H1 (cell line): ENCODE measurements at regions not wholly inside any gene's neighbourhood (a gene's known extent, or its start where the extent isn't known, plus 50 kb on each side); places are given as distances from the start of the nearest gene placed in this dataset.
A peak's percentile ranks its signal among the peaks of the same experiment; 100 is the strongest.

Experiments
- CTCF ChIA-PET: fragments of 300-600 bp; sonication (Branson Sonifier 250); formaldehyde crosslinking; loops from one replicate; lab custom pipeline; 2021; ENCODE audit not compliant: partially characterized antibody; lab: Charles Lee
- POLR2A ChIA-PET: fragments of 300-600 bp; sonication (Branson Sonifier 250); formaldehyde crosslinking; loops from one replicate; lab custom pipeline; 2021; ENCODE audit warnings: inconsistent platforms; ENCODE audit not compliant: partially characterized antibody; lab: Charles Lee
- DNase-seq, 2 experiments: peaks; one replicate each; pipeline versions ENCODE4 v3.0.0 to v3.0.0-alpha.2; 2010 to 2022; ENCODE audit warnings: low spot score in 2 of 2, low read depth in 1 of 2, mixed read lengths in 1 of 2
- FAIRE-seq: peaks from 2 replicates; lab custom pipeline; 2011; peaks lifted over from hg19 to GRCh38; lab: Jason Lieb, UNC
- H2AFZ ChIP-seq: 2 replicates; pipeline ENCODE4 v1.8.1; 2012; ENCODE audit warnings: low read length, inconsistent platforms
- H2AK5ac ChIP-seq: 2 replicates; pipeline ENCODE4 v1.6.1; 2013; ENCODE audit warnings: low read depth, low read length
- H2BK120ac ChIP-seq: replicated peaks from 2 replicates; pipeline ENCODE3; 2013; ENCODE audit warnings: low read depth, low read length, inconsistent platforms
- H2BK12ac ChIP-seq: 2 replicates; pipeline ENCODE4 v1.6.1; 2013; ENCODE audit warnings: low read depth, low read length
- H2BK15ac ChIP-seq: 2 replicates; pipeline ENCODE4 v1.6.1; 2013; ENCODE audit warnings: low read length
- H2BK20ac ChIP-seq: 2 replicates; pipeline ENCODE4 v1.6.1; 2013; ENCODE audit warnings: low read length
- H2BK5ac ChIP-seq: 2 replicates; pipeline ENCODE4 v1.6.1; 2013; ENCODE audit warnings: low read depth, low read length
- H3K14ac ChIP-seq: 2 replicates; pipeline ENCODE4 v1.6.1; 2013; ENCODE audit warnings: inconsistent platforms; ENCODE audit not compliant: insufficient read length
- H3K18ac ChIP-seq: 2 replicates; pipeline ENCODE4 v1.6.1; 2013; ENCODE audit warnings: low read length; ENCODE audit errors: extremely low read depth
- H3K23ac ChIP-seq: 2 replicates; pipeline ENCODE4 v1.6.1; 2013; ENCODE audit warnings: inconsistent platforms; ENCODE audit not compliant: insufficient read length
- H3K23me2 ChIP-seq: 2 replicates; pipeline ENCODE4 v1.6.1; 2013; ENCODE audit warnings: low read depth, low read length
- H3K27ac ChIP-seq: 2 replicates; pipeline ENCODE4 v1.6.1; 2011; ENCODE audit warnings: low read depth, low read length, inconsistent platforms
- H3K27me3 ChIP-seq, 4 experiments: replicated peaks in 1 of 4; 1 replicate in 1 of 4; 2 replicates in 3 of 4; pipeline versions ENCODE4 v1.6.1 to v1.8.1; 2011 to 2013; ENCODE audit warnings: low read length in 3 of 4, mild to moderate bottlenecking in 3 of 4, inconsistent platforms in 2 of 4, mixed read lengths in 2 of 4, moderate library complexity in 1 of 4; ENCODE audit not compliant: control insufficient read depth in 3 of 4, insufficient read depth in 3 of 4; ENCODE audit errors: extremely low read depth in 1 of 4
- H3K36me3 ChIP-seq, 4 experiments: 2 replicates each; pipeline versions ENCODE4 v1.6.1 to v1.8.1; 2011 to 2013; ENCODE audit warnings: mild to moderate bottlenecking in 4 of 4, low read length in 3 of 4, moderate library complexity in 2 of 4, control low read depth in 1 of 4, inconsistent platforms in 1 of 4; ENCODE audit not compliant: insufficient read depth in 4 of 4, control insufficient read depth in 2 of 4
- H3K4ac ChIP-seq: replicated peaks from 2 replicates; pipeline ENCODE3; 2013; ENCODE audit warnings: low read length, low read depth, mixed read lengths, inconsistent platforms; ENCODE audit not compliant: insufficient read length
- H3K4me1 ChIP-seq, 4 experiments: replicated peaks in 1 of 4; 1 replicate in 1 of 4; 2 replicates in 3 of 4; pipeline versions ENCODE4 v1.6.1 to v1.8.1; 2011 to 2013; ENCODE audit warnings: low read length in 3 of 4, inconsistent platforms in 2 of 4, mixed read lengths in 1 of 4; ENCODE audit not compliant: insufficient read depth in 4 of 4, control insufficient read depth in 3 of 4
- H3K4me2 ChIP-seq, 2 experiments: 2 replicates each; pipeline versions ENCODE4 v1.6.1 to v1.8.1; 2011 to 2013; ENCODE audit warnings: low read depth in 2 of 2, low read length in 2 of 2, control low read depth in 1 of 2, inconsistent platforms in 1 of 2, mild to moderate bottlenecking in 1 of 2; ENCODE audit not compliant: insufficient read depth in 1 of 2
- H3K4me3 ChIP-seq, 4 experiments: fragments of 200-600, 300-600 bp in 1 of 4; sonication (generic), shearing (Covaris generic), sonication (Bioruptor Twin) in 1 of 4; 2 replicates each; pipeline versions ENCODE4 v1.5.1 to v1.8.1; 2011 to 2016; ENCODE audit warnings: low read length in 4 of 4, low read depth in 3 of 4, control low read depth in 2 of 4, inconsistent platforms in 2 of 4, mild to moderate bottlenecking in 2 of 4, mixed read lengths in 1 of 4, moderate library complexity in 1 of 4; ENCODE audit not compliant: insufficient read depth in 2 of 4; ENCODE audit errors: extremely low read depth in 1 of 4
- H3K56ac ChIP-seq: replicated peaks from 2 replicates; pipeline ENCODE3; 2013; ENCODE audit warnings: low read depth, mild to moderate bottlenecking, mixed read lengths, low read length, inconsistent platforms; ENCODE audit not compliant: insufficient read length
- H3K79me1 ChIP-seq: 2 replicates; pipeline ENCODE4 v1.6.1; 2013; ENCODE audit warnings: low read depth, low read length, control low read depth
- H3K79me2 ChIP-seq, 2 experiments: 2 replicates each; pipeline versions ENCODE4 v1.6.1 to v1.8.1; 2012 to 2013; ENCODE audit warnings: low read length in 2 of 2, mild to moderate bottlenecking in 2 of 2, inconsistent platforms in 1 of 2; ENCODE audit not compliant: insufficient read depth in 2 of 2, control insufficient read depth in 1 of 2
- H3K9ac ChIP-seq, 4 experiments: replicated peaks in 1 of 4; 1 replicate in 1 of 4; 2 replicates in 3 of 4; pipeline versions ENCODE4 v1.6.1 to v1.8.1; 2011 to 2013; ENCODE audit warnings: low read depth in 3 of 4, low read length in 3 of 4, control low read depth in 2 of 4, mild to moderate bottlenecking in 2 of 4, moderate library complexity in 2 of 4, inconsistent platforms in 1 of 4; ENCODE audit errors: extremely low read depth in 1 of 4
- H3K9me3 ChIP-seq, 2 experiments: 2 replicates each; pipeline versions ENCODE4 v1.6.1 to v1.8.1; 2012 to 2013; ENCODE audit warnings: mild to moderate bottlenecking in 2 of 2, moderate library complexity in 2 of 2, control low read depth in 1 of 2, inconsistent platforms in 1 of 2, low read depth in 1 of 2, low read length in 1 of 2, mixed read lengths in 1 of 2; ENCODE audit not compliant: insufficient read depth in 2 of 2
- H4K20me1 ChIP-seq, 2 experiments: replicated peaks in 1 of 2; 2 replicates each; pipeline versions ENCODE3 to v1.8.1; 2011 to 2013; ENCODE audit warnings: inconsistent platforms in 2 of 2, low read length in 2 of 2, mild to moderate bottlenecking in 1 of 2; ENCODE audit not compliant: insufficient read depth in 2 of 2, control insufficient read depth in 1 of 2
- H4K5ac ChIP-seq: 2 replicates; pipeline ENCODE4 v1.6.1; 2013; ENCODE audit warnings: low read length, low read depth, mixed read lengths, inconsistent platforms; ENCODE audit not compliant: insufficient read length
- H4K8ac ChIP-seq: 2 replicates; pipeline ENCODE4 v1.8.0; 2013; ENCODE audit warnings: mild to moderate bottlenecking, moderate library complexity, low read length, inconsistent platforms; ENCODE audit not compliant: insufficient read depth; ENCODE audit errors: extremely low read depth
- H4K91ac ChIP-seq: replicated peaks from 2 replicates; pipeline ENCODE3; 2013; ENCODE audit warnings: low read length, mixed read lengths, inconsistent platforms; ENCODE audit not compliant: insufficient read length
- ATF2 ChIP-seq: IDR thresholded peaks from 2 replicates; pipeline ENCODE4 v1.6.1; 2012; ENCODE audit warnings: low read length, inconsistent platforms
- CREB1 ChIP-seq: IDR thresholded peaks from 2 replicates; pipeline ENCODE4 v1.6.1; 2012; ENCODE audit warnings: inconsistent platforms
- CTBP2 ChIP-seq: IDR thresholded peaks from 2 replicates; pipeline ENCODE4 v1.7.0; 2011; ENCODE audit warnings: borderline replicate concordance, mild to moderate bottlenecking, moderate library complexity, mixed read lengths, low read length; ENCODE audit not compliant: insufficient read depth, insufficient read length
- HDAC6 ChIP-seq: IDR thresholded peaks from one replicate; pipeline ENCODE4 v1.7.1; 2012; ENCODE audit warnings: low read depth, mild to moderate bottlenecking, inconsistent platforms, low read length, moderate library complexity
- SIX5 ChIP-seq: IDR thresholded peaks from 2 replicates; pipeline ENCODE4 v1.6.1; 2011; ENCODE audit warnings: mild to moderate bottlenecking, low read depth, low read length
- SP4 ChIP-seq: IDR thresholded peaks from 2 replicates; pipeline ENCODE4 v1.6.1; 2012; ENCODE audit warnings: low read length, inconsistent platforms
- SUZ12 ChIP-seq: fragments of 200-600 bp; sonication (generic); IDR thresholded peaks from 2 replicates; pipeline ENCODE4 v1.6.1; 2012; ENCODE audit warnings: mild to moderate bottlenecking, inconsistent platforms, low read length, moderate library complexity, mixed read lengths
- TEAD4 ChIP-seq: IDR thresholded peaks from 2 replicates; pipeline ENCODE4 v1.6.1; 2012; ENCODE audit warnings: low read depth, low read length, inconsistent platforms, mixed read lengths
- WGBS, 2 experiments: shearing (Covaris generic) in 1 of 2; methylation state at CpG; one replicate each; pipeline versions ENCODE4 v1.1.6 to v1.1.7; 2013 to 2015; ENCODE audit warnings: low lambda C conversion rate in 2 of 2, mixed read lengths in 2 of 2, inconsistent platforms in 1 of 2, low coverage in 1 of 2, missing lambda C conversion rate in 1 of 2; ENCODE audit not compliant: insufficient replicate concordance in 2 of 2, insufficient coverage in 1 of 2, insufficient read length in 1 of 2; ENCODE audit errors: extremely low coverage in 1 of 2, missing lambda C conversion rate in 1 of 2; 5-methylcytosine and 5-hydroxymethylcytosine counted together

GRCh38 chr2:41973871-41974270 is 74.0 kb upstream of the PKDCC start:
- Histone ChIP-seq H3K36me3 (no peaks in the 10 kb centered on the region), H4K91ac (no peak overlapping the region), H3K9ac (no peak overlapping the region), H3K4me2 (no peak overlapping the region), H4K20me1 (no peaks in the 10 kb centered on the region), H3K79me2 (no peaks in the 10 kb centered on the region), H3K14ac (no peak overlapping the region), H2AFZ (no peak overlapping the region), H3K9me3 (no peaks in the 10 kb centered on the region), H3K4ac (no peak overlapping the region), H3K56ac (no peak overlapping the region), H2AK5ac (no peak overlapping the region), H3K18ac (no peak overlapping the region), H3K4me3 (no peak overlapping the region), H2BK20ac (peak overlapping the region; percentile 15; the same call in 1 of the 2 replicates), H4K5ac (no peak overlapping the region), H4K8ac (no peak overlapping the region; the same call in 1 of the 2 replicates), H3K4me1 (no peaks in the 10 kb centered on the region), H2BK12ac (no peak overlapping the region), H3K27ac (no peak overlapping the region), H2BK15ac (no peak overlapping the region), H3K23me2 (no peaks in the 10 kb centered on the region), H2BK120ac (no peak overlapping the region), H2BK5ac (no peak overlapping the region), H3K23ac (no peak overlapping the region), H3K27me3 (no peaks in the 10 kb centered on the region), H3K79me1 (no peaks in the 10 kb centered on the region)
- FAIRE-seq: no peak
- TF ChIP-seq TEAD4 (no peak), HDAC6 (no peak), ATF2 (no peak), CTBP2 (no peak), SP4 (no peak), SUZ12 (no peak), CREB1 (no peak), SIX5 (no peak)
- no peak for DNase-seq
- ChIA-PET POLR2A (no interaction called here), CTCF (interaction anchor here (0.5 to 2.2 kb wide), 5 partner anchors 67 to 415 kb away, joined by 3 to 6 read pairs (median 3); no protein-coding TSS in a partner anchor)
- 89% methylated on average over 4 of the region's 4 CpGs; no CpG with 5 or more reads in 1 of the 2 experiments for WGBS, 2 experiments
